Erythroblast (primary cell): ENCODE measurements at regions not wholly inside any gene's neighbourhood (a gene's known extent, or its start where the extent isn't known, plus 50 kb on each side); places are given as distances from the start of the nearest gene placed in this dataset.

Experiments used
- GATA1 ChIP-seq: IDR thresholded peaks from 2 replicates; pipeline ENCODE4 v1.6.1; 2011; ENCODE audit warnings: low read depth, mild to moderate bottlenecking, control low read depth, low read length, moderate library complexity
- POLR2A ChIP-seq: IDR thresholded peaks from 2 replicates; pipeline ENCODE4 v1.6.1; 2011; ENCODE audit warnings: mild to moderate bottlenecking, low read length

- TF ChIP-seq POLR2A (no peak), GATA1 (no peak)
Observed at GRCh38 chr4:189533603-189534002, 407.1 kb upstream of the FRG1 start.
